GM12875 (cell line): ENCODE measurements at regions not wholly inside any gene's neighbourhood (a gene's known extent, or its start where the extent isn't known, plus 50 kb on each side); places are given as distances from the start of the nearest gene placed in this dataset.

Experiments used
- H3K4me3 ChIP-seq: one replicate; pipeline ENCODE4 v1.5.1; 2011; ENCODE audit warnings: low read depth, low read length, control low read depth
- CTCF ChIP-seq: IDR thresholded peaks from 2 replicates; pipeline ENCODE4 v1.5.1; 2011; ENCODE audit warnings: low read depth, mild to moderate bottlenecking, control low read depth, inconsistent platforms, low read length, moderate library complexity, borderline replicate concordance; ENCODE audit not compliant: insufficient read depth

GRCh38 chr1:221487781-221488524 is 253.9 kb downstream of the DUSP10 start:
- no peak overlapping the region for H3K4me3 ChIP-seq
- TF ChIP-seq CTCF, result no peak

- H3K4me3 ChIP-seq, result no peak overlapping the region
- no peak for TF ChIP-seq CTCF
These were observed 253.3 kb downstream of the DUSP10 start for GRCh38 chr1:221488550-221488949.

GRCh38 chr1:221494670-221495069 is 247.2 kb downstream of the DUSP10 start:
- no peak for TF ChIP-seq CTCF

GRCh38 chr1:221497046-221497445 is 244.8 kb downstream of the DUSP10 start:
- H3K4me3 ChIP-seq, result no peak overlapping the region
- TF ChIP-seq CTCF, result no peak

More at GRCh38 chr1:221494670-221495069, 247.2 kb downstream of the DUSP10 start:
- no peak overlapping the region for H3K4me3 ChIP-seq

GRCh38 chr1:221503268-221503667 is 238.6 kb downstream of the DUSP10 start:
- no peak overlapping the region for H3K4me3 ChIP-seq
- no peak for TF ChIP-seq CTCF

GRCh38 chr1:221509575-221510355 is 232.1 kb downstream of the DUSP10 start:
- H3K4me3 ChIP-seq, result no peak overlapping the region
- TF ChIP-seq CTCF, result no peak

- no peak for TF ChIP-seq CTCF
- no peak overlapping the region for H3K4me3 ChIP-seq
These were observed 230.9 kb downstream of the DUSP10 start for GRCh38 chr1:221510793-221511503.
